Prostate gland (tissue), 2 donors: ENCODE measurements at regions not wholly inside any gene's neighbourhood (a gene's known extent, or its start where the extent isn't known, plus 50 kb on each side); places are given as distances from the start of the nearest gene placed in this dataset.
"Not testable (repeated sequence)": the region's sequence is repeated elsewhere in the genome, so short reads cannot be mapped to it uniquely, and the experiment has no call there.

Experiments
- DNase-seq: peaks from one replicate; pipeline ENCODE4 v3.0.0-alpha.2; 2019; ENCODE audit warnings: low spot score
- H3K27ac ChIP-seq, 2 donors: fragments of 200-600 bp; sonication (generic); 2 replicates each; pipeline ENCODE4 v1.5.1; 2017 to 2019
- H3K27me3 ChIP-seq: fragments of 200-600 bp; sonication (generic); replicated peaks from 2 replicates; pipeline ENCODE4 v1.5.1; 2019; ENCODE audit not compliant: insufficient read depth
- H3K36me3 ChIP-seq, 2 donors: fragments of 200-600 bp; sonication (generic); 1 replicate in 1 of 2; 2 replicates in 1 of 2; pipeline versions ENCODE4 v1.5.1 to v1.8.1; 2017 to 2019
- H3K4me1 ChIP-seq: fragments of 200-600 bp; sonication (generic); replicated peaks from 2 replicates; pipeline ENCODE4 v1.5.1; 2019
- H3K4me3 ChIP-seq, 2 donors: fragments of 200-600 bp; sonication (generic); 2 replicates each; pipeline ENCODE4 v1.5.1; 2017 to 2019
- H3K9me3 ChIP-seq: fragments of 200-600 bp; sonication (generic); 2 replicates; pipeline ENCODE4 v1.5.1; 2017
- POLR2A ChIP-seq: fragments of 450-650 bp; IDR thresholded peaks from one replicate; pipeline ENCODE4 v1.6.1; 2016; ENCODE audit warnings: antibody characterized with exemption, mild to moderate bottlenecking
- POLR2AphosphoS5 ChIP-seq: sonication (generic); formaldehyde crosslinking; IDR thresholded peaks from one replicate; pipeline ENCODE4 v1.6.1; 2017; ENCODE audit warnings: antibody characterized with exemption
- WGBS: methylation state at CpG from one replicate; pipeline ENCODE4 v1.1.5; 2018; 5-methylcytosine and 5-hydroxymethylcytosine counted together
- intact Hi-C: fragments of 100-400 bp; cut with DNase I; formaldehyde crosslinking; loops from one replicate; pipeline ENCODE4 v1.14.2; 2022
- TF ChIP-seq, protein P1 (sequence below), 4 experiments: fragments of 200-600 bp in 2 of 4; fragments of 450-650 bp in 2 of 4; sonication (generic) in 2 of 4; IDR thresholded peaks; 1 replicate in 3 of 4; 2 replicates in 1 of 4; pipeline ENCODE4 v1.5.1; 2016 to 2019; ENCODE audit warnings: antibody characterized with exemption in 4 of 4, mild to moderate bottlenecking in 2 of 4, moderate library complexity in 2 of 4

- Histone ChIP-seq H3K36me3 (no peaks in the 10 kb centered on the region), H3K27me3 (no peaks in the 10 kb centered on the region), H3K4me1 (no peaks in the 10 kb centered on the region), H3K4me3 (no peak overlapping the region), H3K27ac (no peak overlapping the region), H3K9me3 (no peaks in the 10 kb centered on the region)
- TF ChIP-seq POLR2A: no peak
- TF ChIP-seq, protein P1, sequence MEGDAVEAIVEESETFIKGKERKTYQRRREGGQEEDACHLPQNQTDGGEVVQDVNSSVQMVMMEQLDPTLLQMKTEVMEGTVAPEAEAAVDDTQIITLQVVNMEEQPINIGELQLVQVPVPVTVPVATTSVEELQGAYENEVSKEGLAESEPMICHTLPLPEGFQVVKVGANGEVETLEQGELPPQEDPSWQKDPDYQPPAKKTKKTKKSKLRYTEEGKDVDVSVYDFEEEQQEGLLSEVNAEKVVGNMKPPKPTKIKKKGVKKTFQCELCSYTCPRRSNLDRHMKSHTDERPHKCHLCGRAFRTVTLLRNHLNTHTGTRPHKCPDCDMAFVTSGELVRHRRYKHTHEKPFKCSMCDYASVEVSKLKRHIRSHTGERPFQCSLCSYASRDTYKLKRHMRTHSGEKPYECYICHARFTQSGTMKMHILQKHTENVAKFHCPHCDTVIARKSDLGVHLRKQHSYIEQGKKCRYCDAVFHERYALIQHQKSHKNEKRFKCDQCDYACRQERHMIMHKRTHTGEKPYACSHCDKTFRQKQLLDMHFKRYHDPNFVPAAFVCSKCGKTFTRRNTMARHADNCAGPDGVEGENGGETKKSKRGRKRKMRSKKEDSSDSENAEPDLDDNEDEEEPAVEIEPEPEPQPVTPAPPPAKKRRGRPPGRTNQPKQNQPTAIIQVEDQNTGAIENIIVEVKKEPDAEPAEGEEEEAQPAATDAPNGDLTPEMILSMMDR (IDR thresholded peaks at IDR 0.05): no peak
- no peak for TF ChIP-seq POLR2AphosphoS5
- WGBS: 86% methylated on average over 4 of the region's 4 CpGs
- intact Hi-C loops: no loop called here
- DNase-seq: no peak
Observed at GRCh38 chr9:17075146-17075757, 59.6 kb upstream of the CNTLN start.

GRCh38 chr9:17072563-17072962, 62.3 kb upstream of the CNTLN start:
- H3K27me3 ChIP-seq, H3K4me3 ChIP-seq, H3K27ac ChIP-seq, intact Hi-C loops, H3K9me3 ChIP-seq, DNase-seq, H3K4me1 ChIP-seq, H3K36me3 ChIP-seq: not testable (repeated sequence)
- WGBS: 98% methylated on average over 17 of the region's 22 CpGs

DNA sequence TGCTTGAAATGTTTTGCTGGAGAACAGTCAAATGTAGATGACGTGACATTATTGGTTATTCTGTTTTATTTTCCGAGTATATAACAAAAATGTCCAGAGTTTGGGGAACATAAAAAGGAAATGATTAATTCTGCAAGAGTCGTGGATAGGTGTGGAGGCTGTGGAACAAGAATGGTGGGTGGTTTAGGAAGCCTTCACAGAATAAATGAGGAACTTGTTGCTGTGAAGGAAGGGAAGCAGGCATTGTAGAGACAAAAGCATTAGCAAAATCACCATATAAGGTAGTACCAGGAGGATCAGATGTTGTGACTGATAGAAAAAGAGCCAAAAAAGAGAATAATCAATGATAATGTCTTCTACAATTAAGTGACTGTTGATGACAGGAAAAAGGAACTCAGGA, 66.2 kb upstream of the CNTLN start:
- Histone ChIP-seq H3K9me3 (no peaks in the 10 kb centered on the region), H3K4me3 (no peak overlapping the region), H3K27ac (no peak overlapping the region), H3K36me3 (no peaks in the 10 kb centered on the region), H3K4me1 (no peaks in the 10 kb centered on the region), H3K27me3 (no peaks in the 10 kb centered on the region)
- intact Hi-C loops: no loop called here
- no peak for TF ChIP-seq POLR2AphosphoS5
- no peak for DNase-seq
- 77% methylated on average over 3 of the region's 3 CpGs for WGBS

DNA sequence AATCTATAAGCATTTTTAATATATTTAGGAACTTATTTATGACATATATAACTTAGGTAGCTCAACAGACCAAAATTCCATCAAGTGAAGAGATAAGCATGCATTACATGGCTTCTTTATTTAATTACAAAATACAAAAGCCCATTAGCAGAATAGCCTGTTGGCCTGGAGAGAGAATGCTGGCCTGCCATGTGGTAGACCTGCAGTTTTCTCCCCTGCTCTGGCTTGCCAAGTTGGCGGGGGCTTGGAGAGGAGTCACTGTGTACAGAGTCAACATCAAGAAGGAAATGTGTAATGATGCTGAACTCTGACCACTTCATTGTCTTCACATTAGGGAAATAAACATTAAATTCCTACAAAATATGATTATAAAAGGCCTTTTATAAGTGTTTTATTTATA, 69.8 kb upstream of the CNTLN start:
- no peak overlapping the region for H3K4me3 ChIP-seq
- intact Hi-C loops: no loop called here
- WGBS: 30% methylated on average over 1 of the region's 1 CpG
- no peak for DNase-seq
- no peaks in the 10 kb centered on the region for H3K4me1 ChIP-seq
- no peaks in the 10 kb centered on the region for H3K27me3 ChIP-seq
- no peak overlapping the region for H3K27ac ChIP-seq
- no peaks in the 10 kb centered on the region for H3K36me3 ChIP-seq
- H3K9me3 ChIP-seq: no peaks in the 10 kb centered on the region
- TF ChIP-seq, protein P1 (IDR thresholded peaks at IDR 0.05): no peak
- no peak for TF ChIP-seq POLR2A
- no peak for TF ChIP-seq POLR2AphosphoS5

DNA sequence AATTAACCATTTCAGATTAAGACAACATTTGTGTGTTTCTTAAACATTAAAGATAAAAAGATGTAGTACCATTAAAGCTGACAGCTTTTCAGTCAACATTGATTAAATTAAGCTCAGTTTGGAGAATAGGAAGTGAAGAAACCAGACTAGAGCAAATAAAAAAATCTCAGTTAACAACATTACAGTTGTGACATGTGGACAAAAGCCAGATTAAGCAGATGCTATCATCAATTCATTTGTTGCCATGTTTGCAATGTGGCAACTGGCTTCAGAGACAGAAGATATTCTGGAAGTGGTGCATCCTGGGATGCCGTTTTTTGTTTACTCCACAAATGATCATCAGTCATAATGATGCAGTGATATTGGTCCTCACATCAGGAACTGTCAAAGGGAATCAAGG, 70.3 kb upstream of the CNTLN start:
- intact Hi-C loops: no loop called here
- TF ChIP-seq, protein P1 (IDR thresholded peaks at IDR 0.05): no peak
- TF ChIP-seq POLR2A (no peak), POLR2AphosphoS5 (no peak)
- H3K36me3 ChIP-seq: no peaks in the 10 kb centered on the region
- 34% methylated on average over 1 of the region's 1 CpG for WGBS
- no peaks in the 10 kb centered on the region for H3K9me3 ChIP-seq
- no peaks in the 10 kb centered on the region for H3K4me1 ChIP-seq
- no peak overlapping the region for H3K4me3 ChIP-seq
- H3K27me3 ChIP-seq: no peaks in the 10 kb centered on the region
- H3K27ac ChIP-seq: no peak overlapping the region
- DNase-seq: no peak

GRCh38 chr9:17063535-17064135, 71.2 kb upstream of the CNTLN start:
- Histone ChIP-seq H3K36me3 (no peaks in the 10 kb centered on the region), H3K9me3 (no peaks in the 10 kb centered on the region), H3K4me1 (no peaks in the 10 kb centered on the region), H3K27me3 (no peaks in the 10 kb centered on the region), H3K4me3 (no peak overlapping the region), H3K27ac (no peak overlapping the region)
- TF ChIP-seq POLR2AphosphoS5: no peak
- TF ChIP-seq, protein P1 (IDR thresholded peaks at IDR 0.05): peak; percentile 16 to 58 (median 56)
- 14% methylated on average over 2 of the region's 2 CpGs for WGBS
- intact Hi-C loops: no loop called here
- peak; percentile 24 for DNase-seq
